ENCODE measurements at regions not wholly inside any gene's neighbourhood (a gene's known extent, or its start where the extent isn't known, plus 50 kb on each side); places are given as distances from the start of the nearest gene placed in this dataset.

GRCh38 chr6:126722411-126722810 lies 382.5 kb downstream of the CENPW start:
- TF ChIP-seq CTCF (conservative IDR thresholded peaks at IDR 0.05 in 1 of 2, IDR thresholded peaks at IDR 0.05 in 1 of 2; ENCODE audit: low read depth in 1 of 2, low read length in 2 of 2) = no peak
- TF ChIP-seq EZH2 (IDR thresholded peaks at IDR 0.05; ENCODE audit: low read length, missing control alignments) = no peak
